Bronchial epithelial cell (primary cell): ENCODE measurements at regions not wholly inside any gene's neighbourhood (a gene's known extent, or its start where the extent isn't known, plus 50 kb on each side); places are given as distances from the start of the nearest gene placed in this dataset.

Experiments
- DNase-seq: peaks from one replicate; pipeline ENCODE4 v3.0.0-alpha.2; 2010; ENCODE audit warnings: low read depth
- FAIRE-seq: peaks from 2 replicates; lab custom pipeline; 2011; peaks lifted over from hg19 to GRCh38; lab: Jason Lieb, UNC
- H3K27me3 ChIP-seq: 2 replicates; pipeline ENCODE4 v1.5.1; 2011; ENCODE audit warnings: low read length; ENCODE audit not compliant: control insufficient read depth, insufficient read depth
- H3K36me3 ChIP-seq: 2 replicates; pipeline ENCODE4 v1.5.1; 2011; ENCODE audit warnings: low read length; ENCODE audit not compliant: control insufficient read depth, insufficient read depth
- H3K4me3 ChIP-seq: 2 replicates; pipeline ENCODE4 v1.5.1; 2011; ENCODE audit warnings: mild to moderate bottlenecking, low read depth, low read length, control low read depth
- TF ChIP-seq, protein P1 (sequence below): IDR thresholded peaks from 2 replicates; pipeline ENCODE4 v1.5.1; 2011; ENCODE audit warnings: mild to moderate bottlenecking, moderate library complexity, low read length, control low read depth, inconsistent platforms; ENCODE audit not compliant: insufficient read depth, severe bottlenecking

GRCh38 chr11:92384802-92385201 lies 160.2 kb downstream of the FAT3 start:
- FAIRE-seq, result no peak

DNA sequence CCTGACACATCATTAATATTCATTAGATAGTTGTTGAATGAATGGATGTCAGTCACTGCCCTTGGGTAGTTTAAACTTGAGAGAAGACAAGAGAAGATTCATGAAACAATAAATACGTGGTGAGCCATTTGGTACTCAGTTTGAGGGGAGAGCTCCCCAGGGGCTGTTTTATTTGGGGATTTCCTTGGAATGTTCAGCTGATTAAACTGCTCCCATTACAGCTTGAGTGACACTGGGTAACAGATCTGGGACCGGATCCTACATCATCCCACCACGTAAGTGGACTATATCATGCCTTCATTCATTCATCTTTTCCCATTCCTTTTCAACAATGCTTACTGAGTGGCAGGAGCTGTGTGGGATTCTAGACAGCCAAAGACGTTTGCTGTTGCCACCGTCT lies 162.0 kb downstream of the FAT3 start:
- H3K36me3 ChIP-seq, result no peaks in the 10 kb centered on the region
- FAIRE-seq (no peak), DNase-seq (no peak)
- TF ChIP-seq, protein P1, sequence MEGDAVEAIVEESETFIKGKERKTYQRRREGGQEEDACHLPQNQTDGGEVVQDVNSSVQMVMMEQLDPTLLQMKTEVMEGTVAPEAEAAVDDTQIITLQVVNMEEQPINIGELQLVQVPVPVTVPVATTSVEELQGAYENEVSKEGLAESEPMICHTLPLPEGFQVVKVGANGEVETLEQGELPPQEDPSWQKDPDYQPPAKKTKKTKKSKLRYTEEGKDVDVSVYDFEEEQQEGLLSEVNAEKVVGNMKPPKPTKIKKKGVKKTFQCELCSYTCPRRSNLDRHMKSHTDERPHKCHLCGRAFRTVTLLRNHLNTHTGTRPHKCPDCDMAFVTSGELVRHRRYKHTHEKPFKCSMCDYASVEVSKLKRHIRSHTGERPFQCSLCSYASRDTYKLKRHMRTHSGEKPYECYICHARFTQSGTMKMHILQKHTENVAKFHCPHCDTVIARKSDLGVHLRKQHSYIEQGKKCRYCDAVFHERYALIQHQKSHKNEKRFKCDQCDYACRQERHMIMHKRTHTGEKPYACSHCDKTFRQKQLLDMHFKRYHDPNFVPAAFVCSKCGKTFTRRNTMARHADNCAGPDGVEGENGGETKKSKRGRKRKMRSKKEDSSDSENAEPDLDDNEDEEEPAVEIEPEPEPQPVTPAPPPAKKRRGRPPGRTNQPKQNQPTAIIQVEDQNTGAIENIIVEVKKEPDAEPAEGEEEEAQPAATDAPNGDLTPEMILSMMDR, result no peak
- no peaks in the 10 kb centered on the region for H3K27me3 ChIP-seq
- H3K4me3 ChIP-seq, result no peak overlapping the region

More at GRCh38 chr11:92384802-92385201, 160.2 kb downstream of the FAT3 start:
- no peaks in the 10 kb centered on the region for H3K36me3 ChIP-seq
- no peak for DNase-seq
- no peak overlapping the region for H3K4me3 ChIP-seq
- H3K27me3 ChIP-seq, result no peaks in the 10 kb centered on the region
- TF ChIP-seq, protein P1, result no peak

GRCh38 chr11:92387859-92388258 lies 163.2 kb downstream of the FAT3 start:
- no peak for DNase-seq
- H3K27me3 ChIP-seq, result no peaks in the 10 kb centered on the region
- no peaks in the 10 kb centered on the region for H3K36me3 ChIP-seq
- H3K4me3 ChIP-seq, result no peak overlapping the region
- no peak for FAIRE-seq
- TF ChIP-seq, protein P1, result no peak

- Histone ChIP-seq H3K27me3 (no peaks in the 10 kb centered on the region), H3K4me3 (no peak overlapping the region), H3K36me3 (no peaks in the 10 kb centered on the region)
- TF ChIP-seq, protein P1, result peak; percentile 8
- no peak for FAIRE-seq
- DNase-seq, result peak; percentile 7
Observed at GRCh38 chr11:92388380-92388779, 163.8 kb downstream of the FAT3 start.

DNA sequence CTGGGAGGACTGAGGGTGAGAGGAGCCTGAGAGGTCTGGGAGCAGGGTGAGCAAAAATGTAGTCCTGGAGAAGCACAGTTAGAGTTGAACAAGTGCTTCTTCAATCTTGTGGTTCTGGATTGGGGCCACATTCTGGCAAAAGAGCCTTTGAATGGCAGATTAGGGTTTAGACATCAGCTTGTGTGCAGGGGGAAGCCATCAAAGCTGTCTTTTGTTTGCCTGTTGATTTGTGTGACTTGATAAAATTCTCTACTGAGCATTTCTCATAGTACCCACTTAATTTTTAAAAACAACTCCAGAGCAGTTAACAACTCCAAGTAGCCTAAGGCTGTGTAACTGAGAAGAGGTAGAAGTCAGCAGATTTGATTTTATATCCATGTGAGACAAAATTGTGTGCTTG lies 166.2 kb downstream of the FAT3 start:
- TF ChIP-seq, protein P1, result no peak
- Histone ChIP-seq H3K4me3 (no peak overlapping the region), H3K36me3 (no peaks in the 10 kb centered on the region), H3K27me3 (no peaks in the 10 kb centered on the region)
- no peak for DNase-seq
- FAIRE-seq, result no peak

- TF ChIP-seq, protein P1, result no peak
- DNase-seq (no peak), FAIRE-seq (no peak)
- Histone ChIP-seq H3K36me3 (no peaks in the 10 kb centered on the region), H3K4me3 (no peak overlapping the region), H3K27me3 (no peaks in the 10 kb centered on the region)
Observed at GRCh38 chr11:92391364-92391763, 166.7 kb downstream of the FAT3 start.
